HEK293T (cell line): ENCODE measurements at regions not wholly inside any gene's neighbourhood (a gene's known extent, or its start where the extent isn't known, plus 50 kb on each side); places are given as distances from the start of the nearest gene placed in this dataset.
"Not testable (repeated sequence)": the region's sequence is repeated elsewhere in the genome, so short reads cannot be mapped to it uniquely, and the experiment has no call there.

ENCODE experiments used
- CTCF ChIA-PET: fragments of 350-600 bp; formaldehyde crosslinking; extraction: SDS; loops from one replicate; lab custom pipeline; 2021; ENCODE audit warnings: antibody characterized with exemption, inconsistent platforms; lab: Yijun Ruan, JAX
- POLR2A ChIA-PET: fragments of 350-600 bp; formaldehyde crosslinking; extraction: SDS; loops from one replicate; lab custom pipeline; 2020; ENCODE audit warnings: antibody characterized with exemption, inconsistent platforms; lab: Yijun Ruan, JAX
- DNase-seq: peaks from one replicate; pipeline ENCODE4 v3.0.0; 2012; ENCODE audit warnings: mixed read lengths; ENCODE audit errors: extremely low spot score
- ARNT ChIP-seq: fragments of 450-650 bp; IDR thresholded peaks from 2 replicates; pipeline ENCODE4 v1.6.1; 2017; ENCODE audit warnings: mild to moderate bottlenecking
- BHLHE40 ChIP-seq: fragments of 450-650 bp; IDR thresholded peaks from 2 replicates; pipeline ENCODE4 v1.6.1; 2016; ENCODE audit warnings: mild to moderate bottlenecking, moderate library complexity, borderline replicate concordance
- CTBP1 ChIP-seq: fragments of 450-650 bp; IDR thresholded peaks from 2 replicates; pipeline ENCODE4 v1.6.1; 2016; ENCODE audit warnings: borderline replicate concordance
- ELF4 ChIP-seq: fragments of 450-650 bp; IDR thresholded peaks from 2 replicates; pipeline ENCODE4 v1.6.1; 2017; ENCODE audit warnings: antibody characterized with exemption
- FOXA1 ChIP-seq: fragments of 450-650 bp; IDR thresholded peaks from 2 replicates; pipeline ENCODE4 v1.6.1; 2016; ENCODE audit warnings: mild to moderate bottlenecking
- FOXK2 ChIP-seq: fragments of 450-650 bp; IDR thresholded peaks from 2 replicates; pipeline ENCODE4 v1.6.1; 2016; ENCODE audit warnings: mild to moderate bottlenecking
- FOXM1 ChIP-seq: fragments of 450-650 bp; IDR thresholded peaks from 2 replicates; pipeline ENCODE4 v1.6.1; 2017; ENCODE audit warnings: mild to moderate bottlenecking, borderline replicate concordance
- HDGF ChIP-seq: fragments of 450-650 bp; IDR thresholded peaks from 2 replicates; pipeline ENCODE4 v1.6.1; 2017; ENCODE audit warnings: antibody characterized with exemption, borderline replicate concordance
- L3MBTL2 ChIP-seq: fragments of 450-650 bp; conservative IDR thresholded peaks from 2 replicates; pipeline ENCODE4 v1.6.1; 2016; ENCODE audit warnings: mild to moderate bottlenecking
- LEF1 ChIP-seq: fragments of 450-650 bp; IDR thresholded peaks from 2 replicates; pipeline ENCODE4 v1.6.1; 2017; ENCODE audit warnings: mild to moderate bottlenecking, borderline replicate concordance
- NFRKB ChIP-seq: fragments of 450-650 bp; IDR thresholded peaks from 2 replicates; pipeline ENCODE4 v1.6.1; 2016; ENCODE audit warnings: mild to moderate bottlenecking, moderate library complexity
- PKNOX1 ChIP-seq: fragments of 450-650 bp; IDR thresholded peaks from 2 replicates; pipeline ENCODE4 v1.6.1; 2016
- SP1 ChIP-seq: fragments of 450-650 bp; IDR thresholded peaks from 2 replicates; pipeline ENCODE4 v1.6.1; 2017
- SUZ12 ChIP-seq: fragments of 450-650 bp; IDR thresholded peaks from 2 replicates; pipeline ENCODE4 v1.6.1; 2016; ENCODE audit warnings: mild to moderate bottlenecking
- TARDBP ChIP-seq: fragments of 450-650 bp; IDR thresholded peaks from 2 replicates; pipeline ENCODE4 v1.6.1; 2016
- ZNF384 ChIP-seq: fragments of 450-650 bp; IDR thresholded peaks from 2 replicates; pipeline ENCODE4 v1.6.1; 2016

DNA sequence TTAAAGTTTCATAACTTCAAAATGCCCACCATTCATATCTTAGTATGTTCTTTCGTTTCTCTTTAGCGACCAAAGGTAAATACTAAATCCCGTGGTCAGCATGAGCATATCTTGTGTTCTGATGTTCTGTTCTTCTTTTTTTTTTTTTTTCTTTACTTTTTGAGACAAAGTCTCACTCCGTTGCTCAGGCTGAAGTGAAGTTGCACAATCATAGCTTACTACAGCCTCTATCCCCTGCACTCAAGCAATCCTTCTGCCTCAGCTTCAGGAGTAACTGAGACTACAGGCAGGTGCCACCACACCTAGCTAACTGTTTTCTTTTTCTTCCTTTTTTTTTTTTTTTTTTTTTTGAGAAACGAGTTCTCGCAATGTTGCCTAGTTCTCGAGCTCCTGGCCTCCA lies 60.9 kb upstream of the ATP12A start:
- no peak for TF ChIP-seq TARDBP
- no peak for TF ChIP-seq PKNOX1
- no peak for TF ChIP-seq BHLHE40
- no peak for TF ChIP-seq FOXM1
- no peak for TF ChIP-seq SUZ12
- no peak for TF ChIP-seq SP1
- TF ChIP-seq L3MBTL2, result no peak
- no peak for TF ChIP-seq FOXA1
- TF ChIP-seq ZNF384, result no peak
- TF ChIP-seq NFRKB, result no peak
- TF ChIP-seq ARNT, result no peak
- TF ChIP-seq FOXK2, result no peak
- TF ChIP-seq HDGF, result no peak
- ChIA-PET POLR2A (no interaction called here), CTCF (no interaction called here)
- no peak for DNase-seq

- CTCF ChIA-PET, POLR2A ChIA-PET, DNase-seq: not testable (repeated sequence)
Measured at GRCh38 chr13:24622481-24623148, 57.6 kb upstream of the ATP12A start.

- ChIA-PET CTCF (interaction anchor here (0.9 kb wide), 1 partner anchor 372 kb away, joined by 3 read pairs; no protein-coding TSS in a partner anchor), POLR2A (no interaction called here)
- no peak for DNase-seq
- no peak for TF ChIP-seq ZNF384
- no peak for TF ChIP-seq CTBP1
- TF ChIP-seq LEF1, result no peak
- no peak for TF ChIP-seq HDGF
- TF ChIP-seq SP1, result no peak
- no peak for TF ChIP-seq NFRKB
- no peak for TF ChIP-seq TARDBP
- no peak for TF ChIP-seq SUZ12
- TF ChIP-seq FOXM1, result no peak
- TF ChIP-seq ARNT, result no peak
- no peak for TF ChIP-seq L3MBTL2
- TF ChIP-seq PKNOX1, result no peak
- no peak for TF ChIP-seq FOXK2
- TF ChIP-seq FOXA1, result no peak
- no peak for TF ChIP-seq ELF4
- TF ChIP-seq BHLHE40, result no peak
Measured at GRCh38 chr13:24623149-24623665, 57.0 kb upstream of the ATP12A start.

DNA sequence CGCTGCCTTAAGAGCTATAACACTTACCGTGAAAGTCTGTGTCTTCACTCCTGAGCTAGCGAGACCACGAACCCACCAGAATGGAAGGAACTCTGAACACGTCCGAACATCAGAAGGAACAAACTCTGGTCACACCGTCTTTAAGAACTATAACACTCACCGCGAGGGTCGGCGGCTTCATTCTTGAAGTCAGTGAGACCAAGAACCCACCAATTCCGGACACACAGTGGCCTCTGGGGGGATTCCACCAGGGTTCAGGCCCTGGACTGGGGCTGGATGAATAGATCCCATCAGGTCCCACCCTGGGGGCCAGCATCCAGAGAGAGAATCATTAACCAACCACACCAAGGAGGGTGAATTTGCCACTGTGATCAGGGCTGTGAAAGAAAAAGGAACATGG lies 55.8 kb upstream of the ATP12A start:
- POLR2A ChIA-PET, result no interaction called here
- CTCF ChIA-PET, result interaction anchor here (0.9 to 1.2 kb wide), 2 partner anchors 58 to 371 kb away, joined by 3 to 4 read pairs; no protein-coding TSS in a partner anchor
- DNase-seq, result no peak
- TF ChIP-seq FOXK2 (no peak), SUZ12 (no peak)

GRCh38 chr13:24624801-24625231 lies 55.4 kb upstream of the ATP12A start:
- ChIA-PET CTCF (interaction anchor here (0.7 to 1.2 kb wide), 2 partner anchors 58 to 70 kb away, joined by 3 to 4 read pairs; no protein-coding TSS in a partner anchor), POLR2A (no interaction called here)
- no peak for TF ChIP-seq NFRKB
- no peak for TF ChIP-seq FOXM1
- TF ChIP-seq SUZ12, result no peak
- no peak for TF ChIP-seq BHLHE40
- DNase-seq, result no peak

DNA sequence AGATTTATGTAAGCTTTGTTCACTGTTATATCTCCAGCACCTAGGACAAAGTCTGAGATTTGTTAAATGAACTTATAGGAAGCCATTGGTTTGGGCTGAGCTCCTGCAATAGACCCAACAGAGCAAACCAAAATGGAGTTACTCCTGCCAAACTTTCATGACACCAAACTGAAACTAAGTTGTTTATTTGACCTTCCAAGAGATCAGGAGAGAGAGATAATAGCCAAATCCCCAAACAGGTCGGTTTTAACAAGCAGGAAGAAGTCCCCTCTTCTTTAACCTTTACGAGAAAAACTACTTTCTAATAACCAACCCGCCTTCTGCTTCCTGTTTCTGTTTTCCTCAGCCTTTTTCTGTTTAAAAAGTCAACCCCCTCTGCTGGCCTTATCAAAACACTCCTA lies 54.9 kb upstream of the ATP12A start:
- no peak for DNase-seq
- ChIA-PET POLR2A (no interaction called here), CTCF (interaction anchor here (0.7 to 1.2 kb wide), 2 partner anchors 57 to 69 kb away, joined by 3 to 4 read pairs; no protein-coding TSS in a partner anchor)
- TF ChIP-seq FOXM1 (no peak), LEF1 (no peak), SUZ12 (no peak), SP1 (no peak), L3MBTL2 (no peak), FOXK2 (no peak), NFRKB (no peak), ELF4 (no peak), CTBP1 (no peak)

- no peak for DNase-seq
- CTCF ChIA-PET, result interaction anchor here (1.0 to 1.2 kb wide), 2 partner anchors 7 to 57 kb away, joined by 3 to 4 read pairs; no protein-coding TSS in a partner anchor
- TF ChIP-seq ARNT (no peak), BHLHE40 (no peak), TARDBP (no peak), FOXK2 (no peak), SUZ12 (no peak), SP1 (no peak), NFRKB (no peak), CTBP1 (no peak), LEF1 (no peak), L3MBTL2 (no peak), FOXM1 (no peak), FOXA1 (no peak), ELF4 (no peak), HDGF (no peak), ZNF384 (no peak), PKNOX1 (no peak)
- POLR2A ChIA-PET, result no interaction called here
Measured at GRCh38 chr13:24625870-24626849, 54.0 kb upstream of the ATP12A start.
